MV-4-11 (cell line): ENCODE measurements at regions not wholly inside any gene's neighbourhood (a gene's known extent, or its start where the extent isn't known, plus 50 kb on each side); places are given as distances from the start of the nearest gene placed in this dataset.
"Not testable (repeated sequence)": the region's sequence is repeated elsewhere in the genome, so short reads cannot be mapped to it uniquely, and the experiment has no call there.

Experiments
- DNase-seq: peaks from one replicate; lab custom pipeline; 2025; lab: John Stamatoyannopoulos, UW

DNA sequence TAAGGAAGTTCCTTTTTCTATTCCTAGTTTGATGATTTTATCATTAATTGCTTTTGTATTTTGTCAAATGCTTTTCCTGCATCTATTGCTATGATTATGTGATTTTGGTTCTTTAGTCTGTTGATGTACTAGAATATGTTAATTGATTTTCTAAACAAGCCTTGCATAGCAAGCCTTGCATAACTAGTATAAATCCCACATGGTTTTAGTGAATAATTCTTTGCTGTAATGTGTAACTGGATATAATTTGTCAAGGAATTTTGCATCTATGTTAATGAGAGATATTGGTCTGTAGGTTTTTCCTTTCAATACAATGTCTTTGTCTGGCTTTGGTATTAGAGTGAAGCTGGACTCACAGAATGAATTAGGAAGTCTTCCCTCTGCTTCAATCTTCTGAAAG, 460.2 kb downstream of the LTN1 start:
- DNase-seq = no peak

DNA sequence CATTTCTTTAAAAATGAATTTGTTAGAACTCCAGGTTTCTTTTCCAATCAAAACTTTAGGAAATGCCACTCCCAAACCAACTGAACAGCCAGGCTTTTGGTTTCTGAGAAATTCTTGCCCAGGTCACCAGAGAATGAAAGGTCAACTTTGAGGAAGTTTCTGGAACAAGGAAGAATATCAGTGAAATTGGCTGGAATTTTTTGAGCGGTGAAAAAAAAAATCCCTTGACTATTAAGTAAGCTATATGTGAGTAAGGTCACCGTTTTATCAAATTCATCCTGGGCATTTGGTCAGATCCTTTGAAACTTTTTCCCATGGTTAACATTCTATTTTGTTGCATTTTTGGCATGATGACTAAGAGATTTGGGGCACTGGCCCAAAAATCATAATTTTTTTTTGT, 469.3 kb downstream of the LTN1 start:
- no peak for DNase-seq

DNA sequence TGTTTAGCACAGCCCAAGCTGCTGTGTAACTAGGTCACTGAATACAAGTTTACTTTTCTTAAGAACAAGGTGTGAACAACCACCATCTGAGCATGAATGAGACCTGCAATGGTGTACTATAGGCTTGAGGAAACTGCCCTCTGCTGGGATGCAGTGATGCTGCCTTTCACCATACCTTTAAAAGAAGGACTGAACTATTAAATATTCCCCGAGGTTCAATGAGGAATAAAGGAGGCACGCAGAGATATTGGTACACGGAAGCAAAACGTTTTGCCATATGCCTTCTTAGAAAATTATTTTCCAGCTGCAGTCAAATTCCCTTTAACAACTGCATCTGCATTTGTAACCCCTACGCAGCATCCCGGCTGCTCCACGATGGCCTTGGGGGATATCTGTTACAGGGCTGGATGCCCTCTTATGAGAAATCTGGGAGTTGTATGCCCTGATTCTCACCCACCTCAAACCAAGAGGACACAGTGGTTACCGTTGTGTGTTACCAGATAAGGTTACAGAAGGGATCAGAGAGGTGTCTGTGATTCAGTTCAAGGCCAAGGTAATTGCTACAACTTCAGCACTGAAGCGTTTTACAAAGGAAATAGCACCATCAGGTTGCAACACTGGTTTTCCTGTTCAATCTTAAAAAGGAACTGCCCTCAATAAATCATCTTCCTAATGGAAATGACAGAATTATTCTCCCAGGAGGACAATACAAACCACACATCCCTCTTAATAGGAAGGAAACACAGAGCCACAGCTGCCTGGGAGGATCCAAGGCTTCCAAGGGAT, 470.5 kb downstream of the LTN1 start:
- DNase-seq = no peak

DNA sequence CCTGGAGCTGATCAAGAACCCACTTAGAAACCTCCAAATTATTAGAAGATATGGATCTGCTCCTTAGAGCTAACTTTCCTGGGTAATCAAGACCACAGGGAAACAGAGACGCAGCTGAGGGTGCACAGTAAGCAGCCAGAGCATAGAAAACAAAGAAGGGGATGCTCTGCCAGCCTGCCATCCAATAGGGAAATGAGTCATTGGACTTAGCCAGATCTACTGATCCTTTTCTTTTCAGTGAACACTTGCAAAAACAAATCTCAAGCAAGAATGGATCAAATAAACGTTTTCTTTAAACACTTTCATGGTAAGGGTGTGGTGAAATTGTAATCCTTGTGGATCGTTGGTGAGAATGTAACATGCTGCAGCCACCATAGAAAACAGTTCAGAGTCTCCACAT, 474.0 kb downstream of the LTN1 start:
- no peak for DNase-seq

DNA sequence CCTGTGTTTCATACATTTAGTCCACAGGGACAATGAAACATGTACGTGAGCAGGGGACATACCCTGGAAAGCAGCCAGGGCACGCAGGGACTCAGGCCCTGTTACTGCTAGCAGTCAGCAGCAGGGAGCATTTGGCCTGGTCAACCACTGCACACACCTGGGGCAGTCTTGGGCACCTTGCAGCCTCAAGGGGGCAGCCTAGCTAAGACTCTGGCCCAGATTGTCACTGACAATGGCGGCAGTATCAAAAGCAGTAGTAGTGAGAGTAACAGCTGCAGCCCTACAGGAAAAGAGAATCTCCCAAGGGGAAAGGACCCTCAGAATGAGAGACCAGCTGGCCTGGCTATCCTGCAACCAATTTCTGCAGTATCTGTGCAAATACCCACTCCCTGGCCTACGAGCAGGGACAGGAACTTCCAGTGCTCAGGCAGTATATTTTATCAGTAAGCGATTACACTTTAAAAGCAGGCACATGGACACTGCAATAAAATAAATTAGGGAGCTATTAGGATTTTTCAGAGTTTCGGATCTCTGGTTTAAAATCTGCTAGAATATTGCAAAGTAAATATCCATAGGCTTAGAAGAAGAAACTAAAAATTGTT, 475.6 kb downstream of the LTN1 start:
- DNase-seq = peak; percentile 44

DNA sequence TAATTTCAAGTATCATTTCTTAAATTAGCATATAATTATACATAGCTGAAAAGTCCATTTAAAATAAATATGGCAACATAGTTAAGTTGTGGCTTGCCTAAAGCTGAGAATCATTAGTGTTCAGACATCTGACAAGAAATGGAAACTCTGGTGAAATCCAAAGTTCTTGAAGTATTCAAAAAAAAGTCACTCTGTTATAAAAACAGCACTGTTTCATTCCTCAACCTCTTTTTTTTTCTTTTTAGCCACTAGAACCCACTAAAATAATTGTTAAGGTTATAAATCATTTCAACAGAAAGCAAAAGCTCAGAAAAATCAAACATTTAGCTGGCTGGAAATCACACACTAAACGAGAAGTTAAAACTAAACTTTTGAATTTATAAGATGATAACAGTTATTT, 476.7 kb downstream of the LTN1 start:
- DNase-seq = no peak

DNA sequence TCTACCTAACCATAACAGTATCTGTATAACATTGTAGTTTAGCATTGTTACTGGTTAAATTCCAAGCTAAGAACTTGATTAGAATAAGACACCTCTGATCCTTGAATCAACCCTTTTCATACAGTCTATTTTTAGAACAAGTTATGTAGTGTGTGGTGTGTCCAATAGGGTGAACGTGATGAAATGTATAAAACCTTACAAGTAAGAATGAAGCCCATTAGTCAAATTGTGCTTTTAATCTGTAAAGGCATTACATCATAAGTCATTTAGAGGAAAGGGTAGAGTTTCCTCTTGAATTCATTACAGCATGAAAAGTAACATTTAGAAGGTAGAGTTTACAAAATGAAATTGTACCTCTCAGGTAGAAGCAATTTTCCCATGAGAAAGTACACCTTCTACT, 479.2 kb downstream of the LTN1 start:
- no peak for DNase-seq

DNA sequence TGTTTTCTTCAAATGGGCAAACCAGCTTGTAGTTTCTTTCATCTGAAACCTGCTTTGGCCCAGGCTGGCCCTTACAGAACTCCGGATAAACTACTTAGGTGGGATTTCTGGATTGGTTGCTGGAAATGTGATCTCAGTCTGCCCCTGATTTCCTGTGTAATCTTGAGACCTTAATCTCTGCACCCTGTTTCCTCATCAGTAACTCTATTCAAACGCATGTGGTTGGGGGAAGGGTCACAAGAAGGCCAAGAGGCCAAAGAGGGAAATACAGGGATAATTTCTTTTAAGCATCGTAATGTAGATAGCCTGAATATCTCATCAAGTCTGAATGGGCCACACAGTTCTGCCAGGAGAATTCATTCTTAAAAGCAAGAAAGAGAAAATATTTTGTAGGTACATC, 483.6 kb downstream of the LTN1 start:
- no peak for DNase-seq

DNA sequence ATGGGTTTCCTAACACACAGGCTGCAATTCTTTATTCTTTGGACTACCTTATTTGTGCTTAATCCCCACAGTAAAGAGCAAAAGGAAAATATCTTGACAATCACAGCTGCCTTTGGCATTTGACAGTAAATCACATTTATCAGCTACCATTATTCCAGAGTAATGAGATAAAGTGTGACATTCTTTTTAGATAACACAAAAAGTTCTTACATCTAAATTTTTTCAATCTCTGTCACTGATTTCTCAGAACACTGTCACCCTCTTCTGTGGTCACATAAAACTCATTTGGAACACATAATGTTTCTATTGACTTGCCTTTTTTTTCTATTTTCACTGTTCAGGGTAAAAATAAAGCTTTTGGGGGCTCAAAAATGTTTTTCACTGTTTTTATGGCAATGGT, 484.6 kb downstream of the LTN1 start:
- DNase-seq = no peak

DNA sequence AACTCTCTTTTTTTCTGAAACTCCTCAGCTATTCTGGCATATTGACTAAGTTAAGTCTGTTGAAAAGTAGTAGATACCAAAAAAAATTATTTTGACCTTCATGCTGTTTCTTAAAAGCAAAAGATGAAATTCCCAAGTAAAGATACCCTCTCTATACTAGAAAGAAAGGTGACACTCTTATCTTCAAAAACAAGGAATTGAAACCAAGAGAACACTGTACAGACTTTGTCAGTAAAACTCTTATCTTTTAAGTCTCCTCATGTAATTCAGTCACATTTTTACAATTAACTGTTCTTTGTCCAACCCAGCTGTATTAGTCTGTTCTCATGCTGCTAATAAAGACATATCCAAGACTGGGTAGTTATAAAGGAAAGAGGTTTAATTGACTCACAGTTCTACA, 496.2 kb downstream of the LTN1 start:
- DNase-seq = no peak

DNA sequence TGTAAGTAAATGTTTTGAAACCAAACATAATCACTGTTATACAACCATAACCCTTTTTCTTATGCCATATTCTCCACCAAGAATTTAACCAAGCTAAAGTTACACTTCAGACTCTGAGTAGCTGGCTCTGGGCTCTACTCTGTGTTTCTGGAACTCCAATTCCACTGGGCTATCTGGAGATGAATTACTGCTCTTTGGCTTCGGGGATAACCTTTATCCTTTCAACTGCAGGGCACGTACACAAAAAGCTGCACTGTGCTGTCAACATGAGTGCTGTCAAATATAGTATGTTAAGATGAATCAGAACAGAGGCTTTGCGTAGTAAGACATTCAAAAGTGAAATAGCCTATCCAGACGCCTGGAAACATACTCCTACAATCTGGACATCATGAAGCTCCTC, 500.6 kb downstream of the LTN1 start:
- no peak for DNase-seq

DNA sequence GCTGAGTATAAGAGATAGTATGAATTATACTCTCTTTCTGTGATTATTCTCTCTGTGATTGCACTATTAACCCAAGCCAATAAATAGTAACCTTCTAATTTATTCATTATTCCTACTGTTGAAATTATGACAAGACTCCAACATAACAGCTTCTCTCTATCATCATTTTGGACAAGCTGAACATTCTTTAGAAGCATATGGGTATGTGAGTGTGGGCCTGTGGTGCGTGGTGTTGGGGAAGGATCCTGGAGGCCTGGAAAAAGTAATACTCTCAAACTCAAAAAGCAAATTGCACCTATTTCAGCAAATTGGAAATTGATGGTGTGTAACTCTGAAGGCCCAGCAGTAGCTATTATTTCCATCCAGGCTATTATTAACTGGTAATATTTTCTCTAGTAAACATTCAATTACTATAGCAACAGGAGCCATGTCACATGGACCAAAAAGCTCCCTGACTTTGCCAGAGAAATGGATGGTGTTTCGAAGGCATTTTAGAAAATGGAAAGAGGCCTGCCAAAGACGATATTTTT, 502.8 kb downstream of the LTN1 start:
- DNase-seq = no peak

DNA sequence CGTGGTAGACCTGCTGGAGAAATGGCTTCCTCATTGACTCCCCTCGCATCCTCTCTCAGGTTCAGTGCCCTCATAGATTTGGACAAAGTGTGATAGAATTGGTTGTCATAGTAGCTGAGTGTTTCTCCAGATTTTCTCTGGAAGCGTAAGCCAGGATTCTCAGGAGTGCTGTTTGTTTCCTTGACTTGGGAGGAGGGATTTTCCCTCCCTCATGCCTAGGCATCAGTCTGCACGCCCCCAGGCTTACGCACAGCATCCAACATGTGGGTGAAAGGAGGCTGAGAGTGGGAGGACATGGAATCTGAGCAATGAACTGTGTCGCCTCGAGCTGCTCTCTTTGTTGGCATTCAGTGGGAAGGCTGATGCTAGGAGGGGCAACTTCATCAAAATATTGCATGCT, 503.5 kb downstream of the LTN1 start:
- no peak for DNase-seq

DNA sequence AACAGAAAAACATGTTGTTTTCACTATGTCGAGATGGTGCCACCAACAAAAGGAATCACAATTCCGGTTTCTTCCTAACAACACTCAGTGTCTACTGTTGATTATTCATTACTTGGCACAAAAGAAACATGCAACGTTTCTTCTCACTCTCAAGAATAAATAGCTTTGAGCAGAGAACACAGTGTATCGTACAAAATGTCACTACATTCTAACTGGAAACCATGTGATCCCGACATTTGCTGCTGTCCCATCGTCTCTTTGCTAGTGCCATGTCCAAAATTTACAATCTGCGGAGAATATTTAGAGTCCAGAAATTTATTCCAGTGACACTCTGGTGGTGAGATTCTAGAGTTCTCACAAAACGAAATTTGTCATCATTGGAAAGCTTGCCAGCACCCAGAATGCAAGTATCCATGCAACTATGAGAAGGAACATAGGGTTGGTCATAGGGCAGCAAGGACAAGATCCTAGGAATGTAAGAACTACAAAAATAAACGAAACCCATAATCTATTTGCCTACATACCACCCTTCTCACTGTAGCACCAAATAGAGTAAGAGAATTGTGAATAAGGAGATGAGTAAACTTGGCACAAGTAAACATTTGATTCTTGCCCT, 505.1 kb downstream of the LTN1 start:
- DNase-seq = no peak

DNA sequence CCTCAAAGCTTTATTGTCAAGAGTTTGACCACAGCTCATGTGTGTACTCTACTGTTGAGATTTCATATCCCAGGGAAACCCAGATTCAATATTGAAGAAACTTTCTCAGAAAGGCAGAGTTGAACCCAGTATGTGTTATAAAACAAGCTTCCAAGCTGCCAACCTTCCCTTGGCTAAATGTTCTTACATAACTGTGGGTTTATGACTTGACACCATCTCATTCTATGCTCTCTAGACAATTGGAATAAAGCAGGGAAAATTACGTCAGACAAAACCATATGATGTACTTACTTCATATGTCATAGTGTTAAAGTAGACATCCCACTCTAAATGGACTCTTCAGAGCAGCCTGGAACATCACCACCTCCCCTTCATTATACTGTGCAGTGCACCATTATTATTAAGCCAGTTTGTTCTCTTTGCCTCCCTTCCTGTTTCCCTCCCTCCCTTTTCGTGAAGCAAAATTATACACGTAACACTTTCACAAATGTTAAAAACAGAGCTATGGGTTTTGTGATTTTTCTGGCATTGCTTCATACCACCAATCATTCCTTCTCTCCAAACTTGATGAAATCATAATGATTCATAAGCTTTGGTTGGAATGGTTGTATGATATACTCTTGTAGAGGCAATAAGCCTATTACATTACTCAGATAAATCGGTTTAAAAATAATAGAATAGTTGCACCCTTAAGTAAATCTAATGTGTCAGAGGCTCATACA, 507.2 kb downstream of the LTN1 start:
- DNase-seq = no peak

DNA sequence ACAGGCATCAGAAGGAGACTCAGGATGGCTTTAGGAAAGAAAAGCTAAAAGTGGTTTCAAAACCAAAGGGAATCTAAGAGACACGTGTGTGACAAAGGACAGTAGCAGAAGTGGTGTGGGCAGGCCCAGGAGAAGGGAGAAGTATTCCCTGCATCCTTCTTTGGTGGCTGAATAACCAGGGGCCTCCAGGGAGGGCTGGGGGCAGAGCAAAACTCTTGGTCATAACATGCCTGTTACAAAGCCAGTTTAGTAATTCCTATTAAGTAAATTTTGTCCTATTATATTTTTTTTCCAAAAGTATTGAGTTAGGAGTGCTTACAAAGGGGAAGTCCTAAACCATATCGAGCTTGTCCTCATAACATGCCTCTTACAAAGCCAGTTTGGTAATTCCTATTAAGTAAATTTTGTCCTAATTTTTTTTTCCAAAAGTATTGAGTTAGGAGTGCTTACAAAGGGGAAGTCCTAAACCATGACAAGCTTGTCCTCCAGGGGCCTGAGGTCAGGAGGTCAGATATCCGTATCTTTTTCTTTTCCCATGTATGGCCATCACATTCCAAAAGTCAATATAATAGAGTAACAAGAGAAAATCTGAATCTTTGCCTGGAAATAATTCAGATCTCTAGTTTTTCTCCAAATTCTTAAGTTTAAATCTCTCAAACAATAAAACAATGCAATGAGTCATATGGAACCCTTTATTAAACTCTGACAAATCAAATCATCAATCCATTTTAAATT, 509.2 kb downstream of the LTN1 start:
- no peak for DNase-seq

DNA sequence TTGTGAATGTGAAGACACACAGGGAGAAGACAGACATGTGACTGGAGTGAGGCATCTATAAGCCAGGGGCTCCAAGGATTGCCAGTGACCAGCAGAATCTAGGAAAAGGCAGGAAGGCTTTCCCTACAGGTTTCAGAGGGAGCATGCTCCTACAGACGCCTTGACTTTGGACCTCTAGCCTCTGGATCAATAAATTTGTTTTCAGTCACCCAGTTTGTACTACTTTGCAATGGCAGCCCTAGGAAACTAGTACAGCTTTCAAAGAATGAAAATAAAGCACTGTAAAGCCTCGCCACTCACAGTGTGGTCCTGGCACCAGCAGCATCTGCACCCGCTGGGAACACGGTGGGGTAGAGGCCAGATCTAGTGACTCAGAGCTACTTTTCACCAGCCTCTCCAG, 510.0 kb downstream of the LTN1 start:
- no peak for DNase-seq

DNA sequence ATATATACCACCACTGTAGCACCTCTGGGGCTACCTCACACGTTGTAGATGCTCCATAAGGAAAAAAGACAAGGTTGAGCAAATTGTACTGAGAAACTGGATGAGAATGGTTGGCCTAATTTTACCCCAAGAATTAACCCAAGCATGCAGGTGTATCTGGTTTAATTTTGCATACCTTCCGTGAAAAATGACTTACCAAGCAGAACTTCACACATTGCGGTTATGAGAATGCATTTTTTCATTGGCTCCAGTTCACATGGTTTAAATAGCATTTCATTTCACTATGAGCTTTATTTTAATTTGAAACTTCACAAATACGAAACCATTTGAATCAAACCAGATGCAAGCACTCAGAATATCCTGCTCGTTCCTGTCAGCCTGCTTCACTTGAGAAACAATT, 512.2 kb downstream of the LTN1 start:
- no peak for DNase-seq

DNA sequence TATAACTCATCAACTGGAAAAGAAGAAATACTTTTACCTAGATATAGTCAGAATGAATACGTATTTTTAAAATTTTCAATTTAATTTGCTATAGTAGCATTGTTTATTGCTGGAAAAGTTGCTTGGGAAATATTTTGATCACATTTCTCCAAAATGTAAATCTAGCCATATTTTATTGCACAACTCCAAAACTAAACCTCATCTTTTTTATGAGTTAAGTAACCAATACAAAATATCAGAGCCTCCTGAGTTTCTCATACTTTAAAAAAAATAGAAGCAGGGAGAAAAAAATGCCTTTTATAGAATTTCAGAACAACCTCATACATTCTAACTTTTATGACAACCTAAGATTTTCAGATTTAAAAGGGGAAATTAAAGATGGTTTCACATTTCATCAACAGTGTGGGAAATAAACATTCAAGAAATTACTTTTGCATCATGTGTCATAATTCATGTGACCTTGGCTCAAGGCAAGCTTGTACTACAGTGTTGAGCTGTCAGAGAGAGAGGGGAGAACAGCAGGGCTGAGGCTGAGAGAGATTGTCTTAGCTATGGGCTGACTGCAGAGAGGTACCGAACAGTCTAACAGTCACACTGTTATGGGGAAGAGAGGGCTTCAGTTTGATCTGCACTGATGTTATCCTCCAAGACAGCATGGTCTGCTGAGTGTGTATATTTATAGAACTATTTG, 519.0 kb downstream of the LTN1 start:
- DNase-seq = no peak

DNA sequence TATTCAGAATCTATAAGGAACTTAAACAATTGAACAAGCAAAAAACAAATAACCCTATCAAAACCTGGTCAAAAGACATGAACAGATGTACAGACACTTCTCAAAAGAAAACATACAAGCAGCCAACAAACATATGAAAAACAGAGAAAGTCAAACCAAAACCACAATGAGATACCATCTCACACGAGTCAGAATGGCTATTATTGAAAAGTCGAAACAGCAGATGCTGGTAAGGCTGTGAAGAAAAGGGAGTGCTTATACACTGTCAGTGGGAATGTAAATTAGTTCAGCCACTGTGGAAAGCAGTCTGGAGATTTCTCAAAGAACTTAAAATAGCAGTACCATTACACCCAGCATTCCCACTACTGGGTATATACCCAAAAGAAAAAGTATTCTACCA, 520.1 kb downstream of the LTN1 start:
- not testable (repeated sequence) for DNase-seq

DNA sequence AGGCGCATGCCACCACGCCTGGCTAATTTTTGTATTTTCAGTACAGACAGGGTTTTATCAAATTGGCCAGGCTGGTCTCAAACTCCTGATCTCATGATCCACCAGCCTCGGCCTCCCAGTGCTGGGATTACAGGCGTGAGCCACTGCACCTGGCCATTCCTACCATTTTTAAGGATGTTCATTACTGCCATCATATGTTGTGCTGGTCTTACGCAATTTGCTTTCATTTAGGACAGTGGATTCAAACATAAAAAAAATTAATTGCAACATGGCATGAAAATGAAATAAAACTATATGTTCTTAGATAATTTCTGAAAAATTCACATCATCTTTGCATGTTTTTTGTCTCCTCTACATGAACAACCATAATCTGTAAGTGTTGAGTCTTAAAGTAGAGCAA, 527.7 kb downstream of the LTN1 start:
- no peak for DNase-seq
